ENCODE measurements at regions not wholly inside any gene's neighbourhood (a gene's known extent, or its start where the extent isn't known, plus 50 kb on each side); places are given as distances from the start of the nearest gene placed in this dataset.

GRCh38 chr4:11182586-11183355 lies 245.9 kb downstream of the HS3ST1 start:
- ChIA-PET POLR2A (no interaction called here), CTCF (no interaction called here)
- no peaks in the 10 kb centered on the region for H3K36me3 ChIP-seq (ENCODE audit: control insufficient read depth, insufficient read depth, low read length)
- Mint-ChIP-seq H3K9me3 (ENCODE audit: unreplicated experiment) (no peaks in the 10 kb centered on the region), H3K36me3 (ENCODE audit: insufficient read depth, unreplicated experiment) (no peaks in the 10 kb centered on the region), H3K4me1 (ENCODE audit: low read depth, unreplicated experiment) (no peaks in the 10 kb centered on the region), H3K27me3 (ENCODE audit: insufficient read depth, unreplicated experiment) (no peaks in the 10 kb centered on the region), H3K4me3 (ENCODE audit: unreplicated experiment) (no peak overlapping the region), H3K27ac (ENCODE audit: unreplicated experiment) (no peak overlapping the region)
- no peak for TF ChIP-seq CTCF (IDR thresholded peaks at IDR 0.05; ENCODE audit: insufficient read depth in 1 of 2, low read depth in 1 of 2, low read length in 1 of 2, severe bottlenecking in 1 of 2, unreplicated experiment in 1 of 2)
- no peak for DNase-seq
- no peaks in the 10 kb centered on the region for H3K9me3 ChIP-seq
- no peaks in the 10 kb centered on the region for H3K4me1 ChIP-seq
- no TSS peak for BruUV-seq (replicated peaks)
- H3K27me3 ChIP-seq (replicated peaks; ENCODE audit: control insufficient read depth, insufficient read depth, low read length): no peaks in the 10 kb centered on the region
- no peak overlapping the region for H3K4me3 ChIP-seq (ENCODE audit: low read depth, low read length)
- intact Hi-C loops (cut with micrococcal nuclease; ENCODE audit: unreplicated experiment): no loop called here

- TF ChIP-seq CTCF (IDR thresholded peaks at IDR 0.05; ENCODE audit: insufficient read depth in 1 of 2, low read depth in 1 of 2, low read length in 1 of 2, severe bottlenecking in 1 of 2, unreplicated experiment in 1 of 2): no peak
- DNase-seq: no peak
- POLR2A ChIA-PET: no interaction called here
- Mint-ChIP-seq H3K9me3 (ENCODE audit: unreplicated experiment) (no peaks in the 10 kb centered on the region), H3K4me1 (ENCODE audit: low read depth, unreplicated experiment) (no peaks in the 10 kb centered on the region), H3K27ac (ENCODE audit: unreplicated experiment) (no peak overlapping the region), H3K36me3 (ENCODE audit: insufficient read depth, unreplicated experiment) (no peaks in the 10 kb centered on the region), H3K27me3 (ENCODE audit: insufficient read depth, unreplicated experiment) (no peaks in the 10 kb centered on the region), H3K4me3 (ENCODE audit: unreplicated experiment) (no peak overlapping the region)
- intact Hi-C loops (cut with micrococcal nuclease; ENCODE audit: unreplicated experiment): no loop called here
- Histone ChIP-seq H3K4me3 (ENCODE audit: low read depth, low read length) (no peak overlapping the region), H3K27me3 (replicated peaks; ENCODE audit: control insufficient read depth, insufficient read depth, low read length) (no peaks in the 10 kb centered on the region), H3K4me1 (no peaks in the 10 kb centered on the region), H3K9me3 (no peaks in the 10 kb centered on the region), H3K36me3 (ENCODE audit: control insufficient read depth, insufficient read depth, low read length) (no peaks in the 10 kb centered on the region)
- BruUV-seq (replicated peaks): no TSS peak
- CTCF ChIA-PET: no interaction called here
Measured at GRCh38 chr4:11182031-11182430, 246.7 kb downstream of the HS3ST1 start.

GRCh38 chr4:11179796-11180195 lies 248.9 kb downstream of the HS3ST1 start:
- TF ChIP-seq CTCF (IDR thresholded peaks at IDR 0.05; ENCODE audit: insufficient read depth in 1 of 2, low read depth in 1 of 2, low read length in 1 of 2, severe bottlenecking in 1 of 2, unreplicated experiment in 1 of 2): no peak
- H3K27me3 ChIP-seq (replicated peaks; ENCODE audit: control insufficient read depth, insufficient read depth, low read length): no peaks in the 10 kb centered on the region
- H3K27ac Mint-ChIP-seq (ENCODE audit: unreplicated experiment): no peak overlapping the region
- no peaks in the 10 kb centered on the region for H3K9me3 ChIP-seq
- no peaks in the 10 kb centered on the region for H3K36me3 Mint-ChIP-seq (ENCODE audit: insufficient read depth, unreplicated experiment)
- ChIA-PET CTCF (no interaction called here), POLR2A (no interaction called here)
- no TSS peak for BruUV-seq (replicated peaks)
- H3K4me1 ChIP-seq: no peaks in the 10 kb centered on the region
- no peak overlapping the region for H3K4me3 Mint-ChIP-seq (ENCODE audit: unreplicated experiment)
- no peaks in the 10 kb centered on the region for H3K4me1 Mint-ChIP-seq (ENCODE audit: low read depth, unreplicated experiment)
- H3K9me3 Mint-ChIP-seq (ENCODE audit: unreplicated experiment): no peaks in the 10 kb centered on the region
- no peaks in the 10 kb centered on the region for H3K36me3 ChIP-seq (ENCODE audit: control insufficient read depth, insufficient read depth, low read length)
- DNase-seq: no peak
- H3K4me3 ChIP-seq (ENCODE audit: low read depth, low read length): no peak overlapping the region
- intact Hi-C loops (cut with micrococcal nuclease; ENCODE audit: unreplicated experiment): no loop called here
- no peaks in the 10 kb centered on the region for H3K27me3 Mint-ChIP-seq (ENCODE audit: insufficient read depth, unreplicated experiment)
